Panc1 (cell line): ENCODE measurements at regions not wholly inside any gene's neighbourhood (a gene's known extent, or its start where the extent isn't known, plus 50 kb on each side); places are given as distances from the start of the nearest gene placed in this dataset.

Experiments
- ATAC-seq: fragments of 200-7000 bp; cut with Tn5 transposase; 2 replicates; pipeline ENCODE4 v1.9.1; 2020; ENCODE audit warnings: mild to moderate bottlenecking, moderate library complexity
- BruUV-seq: library from RNA; stranded (reverse); fragments of 400-500 nt; replicated peaks from 2 replicates; lab custom pipeline; 2021; lab: Mats Ljungman, UMichigan
- CTCF ChIA-PET: fragments of 300-600 bp; sonication (Branson Sonifier 250); formaldehyde crosslinking; loops from one replicate; lab custom pipeline; 2022; ENCODE audit warnings: antibody characterized with exemption; lab: Charles Lee
- POLR2A ChIA-PET: fragments of 300-600 bp; sonication (Branson Sonifier 250); formaldehyde crosslinking; loops from one replicate; lab custom pipeline; 2022; ENCODE audit warnings: antibody characterized with exemption; lab: Charles Lee
- DNase-seq: peaks from one replicate; pipeline ENCODE4 v3.0.0-alpha.2; 2010; ENCODE audit warnings: low read depth, low spot score
- H3K27ac ChIP-seq: 2 replicates; pipeline ENCODE4 v1.5.1; 2011; ENCODE audit warnings: mild to moderate bottlenecking, low read length, inconsistent platforms
- H3K27me3 ChIP-seq: fragments of 200-500 bp; sonication (Bioruptor generic); 2 replicates; pipeline ENCODE4 v1.6.0; 2014; ENCODE audit warnings: low read length, inconsistent platforms; ENCODE audit not compliant: control insufficient read depth, insufficient read depth
- H3K36me3 ChIP-seq: fragments of 200-500 bp; sonication (Bioruptor generic); 2 replicates; pipeline ENCODE4 v1.5.1; 2014; ENCODE audit warnings: inconsistent platforms, mild to moderate bottlenecking, low read length, moderate library complexity; ENCODE audit not compliant: control insufficient read depth, insufficient read depth
- H3K4me1 ChIP-seq: 2 replicates; pipeline ENCODE4 v1.5.1; 2011; ENCODE audit warnings: inconsistent platforms, mild to moderate bottlenecking, low read length, moderate library complexity; ENCODE audit not compliant: control insufficient read depth, insufficient read depth
- H3K4me3 ChIP-seq, 2 experiments: 2 replicates each; pipeline ENCODE4 v1.5.1; 2011 to 2012; ENCODE audit warnings: low read depth in 2 of 2, low read length in 2 of 2, mild to moderate bottlenecking in 2 of 2, inconsistent platforms in 1 of 2, moderate library complexity in 1 of 2
- H3K9me3 ChIP-seq: fragments of 200-500 bp; sonication (Bioruptor generic); 2 replicates; pipeline ENCODE4 v1.5.1; 2014; ENCODE audit warnings: low read depth, mild to moderate bottlenecking, inconsistent platforms, low read length, moderate library complexity; ENCODE audit not compliant: control insufficient read depth, insufficient read depth
- CTCF ChIP-seq: fragments of 450-650 bp; IDR thresholded peaks from 2 replicates; pipeline ENCODE4 v1.5.1; 2017; ENCODE audit warnings: mild to moderate bottlenecking
- POLR2AphosphoS5 ChIP-seq: IDR thresholded peaks from 2 replicates; pipeline ENCODE4 v1.6.1; 2012; ENCODE audit warnings: mild to moderate bottlenecking, low read depth, low read length, moderate library complexity
- REST ChIP-seq, 2 experiments: IDR thresholded peaks; 2 replicates each; pipeline ENCODE4 v1.6.1; 2011 to 2012; ENCODE audit warnings: low read depth in 2 of 2, control low read depth in 1 of 2, low read length in 1 of 2, mild to moderate bottlenecking in 1 of 2, moderate library complexity in 1 of 2; ENCODE audit not compliant: insufficient read depth in 1 of 2
- SIN3A ChIP-seq: IDR thresholded peaks from 2 replicates; pipeline ENCODE4 v1.6.1; 2012; ENCODE audit warnings: low read depth, mild to moderate bottlenecking, low read length, moderate library complexity, borderline replicate concordance; ENCODE audit not compliant: insufficient read depth
- TCF7L2 ChIP-seq: IDR thresholded peaks from 2 replicates; pipeline ENCODE4 v1.6.1; 2011; ENCODE audit warnings: mild to moderate bottlenecking, low read depth, low read length, inconsistent platforms
- in situ Hi-C: cut with HindIII; loops from 2 replicates; pipeline ENCODE4 v1.10.0; 2016; ENCODE audit warnings: low sequenced_read_pairs, low pct_unique_long_range_greater_than_20kb
- intact Hi-C: fragments of 100-400 bp; cut with micrococcal nuclease; formaldehyde crosslinking; loops from one replicate; pipeline ENCODE4 v1.10.0; 2022; ENCODE audit not compliant: unreplicated experiment

GRCh38 chr2:164306872-164307271 lies 314.4 kb downstream of the GRB14 start:
- Histone ChIP-seq H3K4me1 (no peaks in the 10 kb centered on the region), H3K36me3 (no peaks in the 10 kb centered on the region), H3K4me3 (no peak overlapping the region), H3K9me3 (no peaks in the 10 kb centered on the region), H3K27ac (no peak overlapping the region), H3K27me3 (no peaks in the 10 kb centered on the region)
- DNase-seq (no peak), ATAC-seq (no peak)
- TF ChIP-seq CTCF (no peak), SIN3A (no peak), POLR2AphosphoS5 (no peak), REST (IDR thresholded peaks at IDR 0.05; ENCODE audit: insufficient read depth in 1 of 2, low read depth in 2 of 2, low read length in 1 of 2) (no peak), TCF7L2 (no peak)
- no TSS peak for BruUV-seq
- in situ Hi-C loops: no loop called here
- POLR2A ChIA-PET: no interaction called here
- CTCF ChIA-PET: no interaction called here
- intact Hi-C loops: no loop called here

- ChIA-PET CTCF (no interaction called here), POLR2A (no interaction called here)
- H3K36me3 ChIP-seq: no peaks in the 10 kb centered on the region
- H3K9me3 ChIP-seq: no peaks in the 10 kb centered on the region
- no TSS peak for BruUV-seq
- no peaks in the 10 kb centered on the region for H3K27me3 ChIP-seq
- H3K4me1 ChIP-seq: no peaks in the 10 kb centered on the region
- no peak for DNase-seq
- in situ Hi-C loops (no loop called here), intact Hi-C loops (no loop called here)
- TF ChIP-seq REST (IDR thresholded peaks at IDR 0.05; ENCODE audit: insufficient read depth in 1 of 2, low read depth in 2 of 2, low read length in 1 of 2) (no peak), POLR2AphosphoS5 (no peak), TCF7L2 (no peak)
- no peak overlapping the region for H3K27ac ChIP-seq
- no peak for ATAC-seq
- no peak overlapping the region for H3K4me3 ChIP-seq
Observed at GRCh38 chr2:164302786-164303185, 318.5 kb downstream of the GRB14 start.
